ENCODE measurements at regions not wholly inside any gene's neighbourhood (a gene's known extent, or its start where the extent isn't known, plus 50 kb on each side); places are given as distances from the start of the nearest gene placed in this dataset.

DNA sequence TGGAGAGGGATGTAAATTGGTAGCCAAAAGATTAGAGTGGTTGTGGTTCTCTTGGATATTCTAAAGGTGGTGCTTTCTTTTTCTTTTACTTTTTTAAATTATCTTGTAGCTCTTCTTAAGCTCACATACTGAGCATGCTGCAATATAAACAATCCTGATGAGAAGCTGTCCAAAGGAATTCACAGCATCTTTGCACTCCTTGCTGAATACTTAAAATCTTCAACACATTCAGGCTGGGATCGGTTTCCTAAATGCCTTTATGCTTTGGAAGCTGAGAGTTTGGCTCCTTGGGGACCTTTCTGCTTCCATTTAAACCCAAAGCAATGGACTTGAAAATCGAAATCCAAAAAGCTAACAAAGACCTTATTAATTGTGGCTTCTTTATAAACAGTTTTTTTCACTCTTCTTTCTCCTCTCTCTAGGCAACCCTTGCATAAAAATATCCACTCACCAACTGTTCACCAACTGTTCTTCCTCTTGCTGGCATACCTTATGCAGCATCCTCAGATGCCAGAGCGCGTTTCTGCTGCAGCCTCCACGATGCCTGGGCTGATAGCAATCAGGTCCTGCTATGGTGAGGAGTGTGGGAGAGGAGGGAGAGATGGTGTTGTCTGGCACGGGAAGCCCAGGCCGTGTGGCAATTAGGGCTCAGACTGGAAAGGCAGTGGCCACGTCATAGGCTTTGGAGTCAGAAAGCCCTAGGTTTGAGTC, 535.8 kb upstream of the DAB1 start:
- DNase-seq (ENCODE audit: low read depth in 2 of 3, low spot score in 2 of 3): no peak

DNA sequence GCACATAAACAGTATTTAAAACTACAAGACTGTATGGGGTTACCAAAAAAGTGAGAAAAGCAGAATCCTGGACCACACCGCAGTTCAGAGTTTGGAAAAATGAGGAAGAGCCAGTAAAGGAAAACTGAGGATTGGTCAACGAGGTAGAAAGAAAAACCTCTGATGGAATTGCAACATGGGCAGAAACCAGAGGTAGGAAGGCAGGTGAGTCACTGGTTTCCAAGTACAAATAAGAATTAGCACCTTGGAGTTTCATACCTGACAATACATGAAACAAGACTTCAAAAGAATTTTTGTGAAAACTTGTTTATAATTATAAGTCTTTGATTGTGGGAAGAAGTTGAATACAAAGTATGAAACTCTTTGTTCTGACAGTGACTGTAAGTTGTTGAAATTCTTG, 533.7 kb upstream of the DAB1 start:
- DNase-seq (ENCODE audit: low read depth in 2 of 3, low spot score in 2 of 3): no peak

GRCh38 chr1:57951390-57951789, 527.5 kb upstream of the DAB1 start:
- no peak for DNase-seq (ENCODE audit: low read depth in 2 of 3, low spot score in 2 of 3)

- no peak for DNase-seq (ENCODE audit: low read depth in 2 of 3, low spot score in 2 of 3)
These were observed 525.3 kb upstream of the DAB1 start for GRCh38 chr1:57949168-57949567.

DNA sequence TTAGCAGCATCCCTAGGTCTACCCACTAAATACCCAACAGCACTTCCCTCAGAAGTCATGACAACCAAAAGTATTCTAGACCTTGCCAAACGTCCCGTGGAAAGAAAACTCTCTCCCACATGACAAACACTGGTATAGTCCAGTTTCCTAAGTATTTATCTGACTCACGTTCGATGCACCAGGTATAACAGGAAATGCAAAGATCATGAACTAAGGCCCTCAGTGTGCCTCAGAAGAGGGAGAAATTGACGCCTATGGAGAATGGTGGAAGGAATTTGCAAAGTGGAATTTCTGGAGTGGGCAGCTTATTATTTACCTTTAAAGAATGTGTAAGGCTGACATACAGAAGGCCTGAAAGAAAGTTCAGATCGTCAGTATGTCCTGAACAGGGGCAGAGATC, 523.6 kb upstream of the DAB1 start:
- DNase-seq (ENCODE audit: low read depth in 2 of 3, low spot score in 2 of 3): no peak

- DNase-seq (ENCODE audit: low read depth in 2 of 3, low spot score in 2 of 3): no peak
These were observed 521.2 kb upstream of the DAB1 start for GRCh38 chr1:57945045-57945444.

DNA sequence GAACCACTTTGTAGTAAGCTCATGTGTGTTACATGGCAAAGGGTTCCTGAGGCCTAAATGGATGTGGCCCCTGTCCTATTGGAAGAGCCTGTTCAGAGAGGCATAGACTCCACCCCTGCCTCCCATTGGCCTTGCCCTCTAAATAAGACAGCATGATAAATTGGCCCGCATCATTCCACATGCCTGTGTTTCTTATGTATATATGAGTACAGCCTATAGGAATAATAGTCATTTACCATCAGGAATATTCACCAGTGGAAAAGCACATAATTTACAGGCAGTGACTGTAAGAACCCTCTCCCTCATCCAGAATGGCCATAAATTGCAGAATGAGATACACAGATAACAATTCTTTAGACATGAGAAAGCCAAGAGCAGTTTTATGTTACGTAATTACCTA, 519.5 kb upstream of the DAB1 start:
- no peak for DNase-seq (ENCODE audit: low read depth in 2 of 3, low spot score in 2 of 3)

DNA sequence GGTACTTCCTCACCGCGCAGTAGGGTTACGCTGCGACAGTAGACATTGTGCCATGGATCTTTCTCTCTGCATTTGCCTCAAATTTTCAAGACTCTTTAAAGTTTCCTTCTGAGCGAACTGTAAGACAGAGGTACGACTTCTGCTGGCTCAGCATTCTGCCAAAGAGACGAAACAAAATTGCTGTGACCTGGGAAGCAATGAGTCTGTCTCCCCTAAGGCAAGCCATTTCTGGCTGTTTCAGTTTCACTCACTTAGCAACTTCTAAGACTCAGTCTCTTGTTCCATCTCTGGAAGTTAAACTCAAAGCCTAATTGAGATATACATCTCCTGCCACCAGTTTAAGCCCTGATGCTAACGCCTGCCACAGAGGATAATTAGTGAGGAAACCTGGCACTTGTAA, 510.9 kb upstream of the DAB1 start:
- no peak for DNase-seq (ENCODE audit: low read depth in 2 of 3, low spot score in 2 of 3)

GRCh38 chr1:57927003-57927402, 503.1 kb upstream of the DAB1 start:
- DNase-seq (ENCODE audit: low read depth in 2 of 3, low spot score in 2 of 3): no peak

- no peak for DNase-seq (ENCODE audit: low read depth in 2 of 3, low spot score in 2 of 3)
These were observed 502.2 kb upstream of the DAB1 start for GRCh38 chr1:57926025-57926552.

DNA sequence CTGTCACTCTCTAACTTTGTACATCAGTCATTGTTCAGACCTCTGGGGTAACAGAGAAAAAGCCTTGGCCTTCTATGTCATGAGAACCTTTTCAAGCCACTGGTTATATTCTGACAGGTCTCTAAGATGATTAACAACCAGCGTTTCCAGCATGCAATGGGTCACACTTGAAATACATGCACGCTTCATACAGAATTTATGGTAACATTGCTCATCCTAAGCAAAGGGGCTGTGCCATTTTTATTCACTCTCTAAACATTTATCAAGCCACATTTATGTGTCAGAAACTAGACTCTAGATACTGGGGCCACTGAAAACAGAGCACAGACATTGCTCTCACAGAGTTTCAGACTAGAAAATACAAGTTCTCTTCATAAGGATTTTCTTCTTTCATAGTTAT, 501.4 kb upstream of the DAB1 start:
- no peak for DNase-seq (ENCODE audit: low read depth in 2 of 3, low spot score in 2 of 3)

GRCh38 chr1:57922130-57922529, 498.3 kb upstream of the DAB1 start:
- no peak for DNase-seq (ENCODE audit: low read depth in 2 of 3, low spot score in 2 of 3)

- no peak for DNase-seq (ENCODE audit: low read depth in 2 of 3, low spot score in 2 of 3)
These were observed 492.2 kb upstream of the DAB1 start for GRCh38 chr1:57916041-57916440.

DNA sequence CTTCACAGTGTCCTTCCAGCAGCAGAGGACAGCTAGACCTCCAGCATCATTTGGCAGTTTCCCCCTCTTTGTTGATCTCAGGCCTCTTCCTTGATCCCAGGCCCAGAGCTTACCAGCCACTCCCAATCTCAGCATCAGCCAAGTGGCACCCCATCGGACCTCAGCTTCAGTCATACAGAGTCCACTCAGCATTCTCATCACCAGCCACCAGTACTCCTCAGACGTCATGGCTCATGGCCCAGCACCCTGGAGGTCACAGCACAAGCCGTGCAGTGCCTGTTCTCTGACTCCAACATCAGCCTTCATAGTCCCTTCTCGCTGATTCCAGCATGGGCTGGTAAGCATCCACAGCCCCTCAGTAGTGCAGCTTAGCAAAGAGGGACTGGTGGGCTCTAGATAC, 487.6 kb upstream of the DAB1 start:
- DNase-seq (ENCODE audit: low read depth in 2 of 3, low spot score in 2 of 3): no peak

- DNase-seq (ENCODE audit: low read depth in 2 of 3, low spot score in 2 of 3): no peak
These were observed 486.9 kb upstream of the DAB1 start for GRCh38 chr1:57910782-57911181.

GRCh38 chr1:57910305-57910704, 486.4 kb upstream of the DAB1 start:
- DNase-seq (ENCODE audit: low read depth in 2 of 3, low spot score in 2 of 3): no peak

GRCh38 chr1:57908147-57908890, 484.5 kb upstream of the DAB1 start:
- no peak for DNase-seq (ENCODE audit: low read depth in 2 of 3, low spot score in 2 of 3)

DNA sequence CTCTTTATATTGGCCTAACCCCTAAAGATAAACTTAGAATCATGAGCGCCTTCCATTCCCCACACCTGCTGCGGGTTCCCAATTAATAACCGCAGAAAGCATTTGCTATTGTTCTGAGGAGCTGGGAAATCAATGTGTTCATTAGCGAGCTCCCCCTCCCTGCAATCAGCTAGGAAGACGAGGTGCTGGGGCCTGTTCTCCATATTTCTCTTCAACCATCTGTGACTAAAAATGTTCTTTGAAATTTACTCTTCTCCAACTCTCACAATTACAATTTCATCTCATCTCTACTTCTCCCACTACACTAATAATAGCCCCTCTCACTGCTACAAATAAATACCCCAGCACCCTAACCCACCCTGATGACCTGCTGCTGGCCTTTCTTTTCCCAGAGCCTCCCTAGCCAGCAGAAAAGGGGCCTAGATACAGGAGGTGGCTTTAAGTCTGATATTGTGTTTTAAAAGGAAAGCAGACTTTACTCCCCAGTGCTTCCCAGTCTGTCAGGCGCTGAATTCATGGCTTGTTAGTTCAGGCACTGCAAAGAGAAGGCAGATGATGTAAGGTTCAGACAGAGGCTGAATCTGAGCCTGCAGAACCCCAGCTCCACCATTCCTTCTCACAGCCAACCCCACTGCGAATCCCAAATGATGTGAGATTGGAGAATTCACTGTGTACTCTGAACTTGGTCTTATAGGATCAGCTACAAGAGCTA, 477.5 kb upstream of the DAB1 start:
- DNase-seq (ENCODE audit: low read depth in 2 of 3, low spot score in 2 of 3): no peak

DNA sequence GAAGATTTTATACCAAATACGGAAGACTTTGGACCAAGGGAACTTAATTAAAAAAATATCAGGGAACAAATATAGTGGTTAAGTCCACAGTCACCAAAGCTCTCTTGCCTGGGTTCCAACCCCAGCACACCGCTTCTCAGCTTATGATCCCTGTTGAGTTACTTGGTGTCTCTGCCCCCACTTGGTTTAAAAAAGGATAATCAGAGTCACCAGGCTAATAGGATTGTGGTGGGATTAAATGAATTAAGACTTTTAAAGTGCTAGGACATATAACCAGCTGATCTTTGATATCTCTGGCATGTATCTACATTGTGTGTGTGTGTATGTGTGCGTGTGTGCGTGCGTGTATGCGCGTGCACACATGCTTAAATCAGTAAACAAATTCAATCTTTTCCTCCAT, 474.7 kb upstream of the DAB1 start:
- no peak for DNase-seq (ENCODE audit: low read depth in 2 of 3, low spot score in 2 of 3)

DNA sequence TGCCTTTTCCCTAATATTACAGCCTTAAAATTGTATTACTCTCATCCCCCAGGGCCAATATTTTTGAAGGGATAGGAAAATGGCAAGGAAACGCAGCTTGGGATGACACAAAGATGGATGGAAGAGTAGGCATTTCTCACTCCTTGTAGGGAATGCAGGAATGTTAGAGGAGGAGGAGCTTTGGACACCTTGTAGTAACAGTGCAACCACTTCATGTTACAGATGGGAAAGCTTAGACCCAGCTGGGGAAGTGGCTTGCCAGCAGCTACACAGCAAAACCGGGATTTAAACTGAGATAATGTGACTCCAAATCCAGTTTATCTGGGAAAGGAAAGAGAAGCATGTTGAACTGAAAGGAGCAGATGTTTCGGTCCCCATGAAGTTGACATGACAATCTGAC, 473.7 kb upstream of the DAB1 start:
- DNase-seq (ENCODE audit: low read depth in 2 of 3, low spot score in 2 of 3): no peak

- DNase-seq (ENCODE audit: low read depth in 2 of 3, low spot score in 2 of 3): no peak
These were observed 470.5 kb upstream of the DAB1 start for GRCh38 chr1:57894315-57894714.

Measured in hematopoietic multipotent progenitor cell (in vitro differentiated cells).